Fibroblast of villous mesenchyme (primary cell): ENCODE measurements at regions not wholly inside any gene's neighbourhood (a gene's known extent, or its start where the extent isn't known, plus 50 kb on each side); places are given as distances from the start of the nearest gene placed in this dataset.

ENCODE experiments used
- DNase-seq: peaks from one replicate; pipeline ENCODE4 v3.0.0-alpha.2; 2010; ENCODE audit warnings: low read depth
- H3K4me3 ChIP-seq: 2 replicates; pipeline ENCODE4 v1.5.1; 2011; ENCODE audit warnings: low read depth, mild to moderate bottlenecking, low read length
- CTCF ChIP-seq: IDR thresholded peaks from 2 replicates; pipeline ENCODE4 v1.5.1; 2012; ENCODE audit warnings: low read depth, mild to moderate bottlenecking, low read length; ENCODE audit not compliant: insufficient read depth

- H3K4me3 ChIP-seq: no peak overlapping the region
- no peak for TF ChIP-seq CTCF
- no peak for DNase-seq
These were observed 669.9 kb upstream of the NR5A2 start for GRCh38 chr1:199357599-199357998.

GRCh38 chr1:199362996-199363395, 664.5 kb upstream of the NR5A2 start:
- no peak for TF ChIP-seq CTCF
- no peak overlapping the region for H3K4me3 ChIP-seq
- DNase-seq: no peak

GRCh38 chr1:199373139-199373538, 654.4 kb upstream of the NR5A2 start:
- no peak for TF ChIP-seq CTCF
- no peak overlapping the region for H3K4me3 ChIP-seq

GRCh38 chr1:199377211-199377610, 650.3 kb upstream of the NR5A2 start:
- TF ChIP-seq CTCF: no peak
- DNase-seq: no peak
- H3K4me3 ChIP-seq: no peak overlapping the region

More at GRCh38 chr1:199373139-199373538, 654.4 kb upstream of the NR5A2 start:
- no peak for DNase-seq

- TF ChIP-seq CTCF: no peak
- H3K4me3 ChIP-seq: no peak overlapping the region
- DNase-seq: no peak
These were observed 643.7 kb upstream of the NR5A2 start for GRCh38 chr1:199383793-199384192.

GRCh38 chr1:199394856-199395255, 632.7 kb upstream of the NR5A2 start:
- DNase-seq: no peak
- TF ChIP-seq CTCF: no peak
- H3K4me3 ChIP-seq: no peak overlapping the region

GRCh38 chr1:199396456-199396855, 631.1 kb upstream of the NR5A2 start:
- no peak overlapping the region for H3K4me3 ChIP-seq
- no peak for DNase-seq
- no peak for TF ChIP-seq CTCF
